ENCODE measurements at regions not wholly inside any gene's neighbourhood (a gene's known extent, or its start where the extent isn't known, plus 50 kb on each side); places are given as distances from the start of the nearest gene placed in this dataset.

DNA sequence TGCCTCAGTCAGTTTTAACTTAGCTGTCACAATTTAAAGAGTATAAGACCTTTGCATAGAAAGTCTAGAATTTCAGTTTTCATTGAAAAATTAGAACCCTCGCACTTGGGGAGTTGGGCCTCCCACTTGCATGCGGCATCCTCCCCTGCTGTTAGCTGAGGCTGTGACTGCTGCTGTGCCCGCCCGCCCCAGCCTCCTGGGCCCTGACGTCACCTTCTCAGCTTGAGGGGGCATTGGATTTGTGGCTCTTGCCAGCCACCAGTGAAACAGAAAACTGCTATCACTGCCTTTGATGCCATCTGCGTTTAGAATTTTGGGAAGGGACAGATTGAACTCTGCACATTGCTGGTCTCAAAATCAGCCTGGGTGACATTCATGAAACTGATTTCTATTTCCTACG, 108.7 kb downstream of the CTTN start:
- H3K56ac ChIP-seq (ENCODE audit: insufficient read length, low read depth, low read length), result no peak overlapping the region
- no peaks in the 10 kb centered on the region; the same call in 1 of the 2 replicates for H3K79me2 ChIP-seq (ENCODE audit: insufficient read depth, low read length)
- no peak overlapping the region for H2AFZ ChIP-seq (ENCODE audit: low read length)
- H4K8ac ChIP-seq (replicated peaks; ENCODE audit: insufficient read length, low read depth, low read length), result no peak overlapping the region
- H3K27ac ChIP-seq (ENCODE audit: insufficient read length, low read depth, low read length), result no peak overlapping the region
- no peak overlapping the region for H2BK5ac ChIP-seq (ENCODE audit: insufficient read length, low read length)
- no peak overlapping the region for H4K5ac ChIP-seq (ENCODE audit: insufficient read length, low read depth, low read length)
- H3K4ac ChIP-seq (ENCODE audit: low read depth, low read length), result no peak overlapping the region
- Mint-ChIP-seq H3K27ac (no peak overlapping the region), H3K27me3 (ENCODE audit: low read depth) (peaks cover 2% of the 10 kb centered on the region; the same call in 1 of the 2 replicates), H3K36me3 (ENCODE audit: insufficient read depth in 1 of 3, low read depth in 3 of 3) (peaks cover 0 to 5% (median 0%) of the 10 kb centered on the region in 3 experiments; a peak in 4 of 7 replicates), H3K4me1 (peaks cover 18 to 37% of the 10 kb centered on the region in 2 experiments), H3K9me3 (peaks cover 0 to 3% of the 10 kb centered on the region in 2 experiments; a peak in 1 of 5 replicates), H3K4me3 (no peak overlapping the region)
- no peak overlapping the region for H2BK120ac ChIP-seq (ENCODE audit: low read depth, low read length, poor library complexity, severe bottlenecking)
- H4K91ac ChIP-seq (ENCODE audit: insufficient read length, low read depth, low read length), result no peak overlapping the region
- no peaks in the 10 kb centered on the region for H3K23me2 ChIP-seq (ENCODE audit: insufficient read length, low read depth, low read length, poor library complexity, severe bottlenecking)
- no peaks in the 10 kb centered on the region for H4K20me1 ChIP-seq (ENCODE audit: control insufficient read depth, insufficient read depth, insufficient read length)
- no peak overlapping the region for H3K14ac ChIP-seq (ENCODE audit: insufficient read depth, low read length)
- H3K18ac ChIP-seq (ENCODE audit: insufficient read length, low read depth, low read length), result no peak overlapping the region
- H3K9ac ChIP-seq (ENCODE audit: extremely low read depth, insufficient read length, low read length), result no peak overlapping the region
- H3K23ac ChIP-seq (ENCODE audit: insufficient read length, low read depth, low read length), result no peak overlapping the region
- no peaks in the 10 kb centered on the region for H3K27me3 ChIP-seq (ENCODE audit: insufficient read depth, low read length)
- no CpG with 5 or more reads among the region's 7 CpGs for WGBS (ENCODE audit: extremely low coverage, insufficient read length, low lambda C conversion rate)
- H3K9me3 ChIP-seq (ENCODE audit: control insufficient read depth, low read depth, low read length), result no peaks in the 10 kb centered on the region
- no peak overlapping the region for H2BK15ac ChIP-seq (ENCODE audit: low read depth, low read length)
- H3K4me1 ChIP-seq (ENCODE audit: insufficient read depth, low read length), result peaks cover 2% of the 10 kb centered on the region; the same call in 1 of the 2 replicates
- no peak overlapping the region for H2AK5ac ChIP-seq (ENCODE audit: insufficient read length, low read length)
- no peak overlapping the region for H2BK20ac ChIP-seq (ENCODE audit: low read depth, low read length, poor library complexity, severe bottlenecking)
- H2BK12ac ChIP-seq (ENCODE audit: insufficient read length, low read depth, low read length), result no peak overlapping the region
- H3T11ph ChIP-seq (ENCODE audit: low read length), result no peak overlapping the region
- DNase-seq, result no peak
- TF ChIP-seq, protein P1, sequence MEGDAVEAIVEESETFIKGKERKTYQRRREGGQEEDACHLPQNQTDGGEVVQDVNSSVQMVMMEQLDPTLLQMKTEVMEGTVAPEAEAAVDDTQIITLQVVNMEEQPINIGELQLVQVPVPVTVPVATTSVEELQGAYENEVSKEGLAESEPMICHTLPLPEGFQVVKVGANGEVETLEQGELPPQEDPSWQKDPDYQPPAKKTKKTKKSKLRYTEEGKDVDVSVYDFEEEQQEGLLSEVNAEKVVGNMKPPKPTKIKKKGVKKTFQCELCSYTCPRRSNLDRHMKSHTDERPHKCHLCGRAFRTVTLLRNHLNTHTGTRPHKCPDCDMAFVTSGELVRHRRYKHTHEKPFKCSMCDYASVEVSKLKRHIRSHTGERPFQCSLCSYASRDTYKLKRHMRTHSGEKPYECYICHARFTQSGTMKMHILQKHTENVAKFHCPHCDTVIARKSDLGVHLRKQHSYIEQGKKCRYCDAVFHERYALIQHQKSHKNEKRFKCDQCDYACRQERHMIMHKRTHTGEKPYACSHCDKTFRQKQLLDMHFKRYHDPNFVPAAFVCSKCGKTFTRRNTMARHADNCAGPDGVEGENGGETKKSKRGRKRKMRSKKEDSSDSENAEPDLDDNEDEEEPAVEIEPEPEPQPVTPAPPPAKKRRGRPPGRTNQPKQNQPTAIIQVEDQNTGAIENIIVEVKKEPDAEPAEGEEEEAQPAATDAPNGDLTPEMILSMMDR (conservative IDR thresholded peaks at IDR 0.05), result no peak
- H3K79me1 ChIP-seq (ENCODE audit: insufficient read depth, low read depth, low read length, poor library complexity, severe bottlenecking), result no peaks in the 10 kb centered on the region
- no peak overlapping the region for H3K4me2 ChIP-seq (ENCODE audit: insufficient read depth, insufficient read length, low read length)
